Smooth muscle cell (in vitro differentiated cells): ENCODE measurements at regions not wholly inside any gene's neighbourhood (a gene's known extent, or its start where the extent isn't known, plus 50 kb on each side); places are given as distances from the start of the nearest gene placed in this dataset.

Experiments used
- DNase-seq: peaks from one replicate; lab custom pipeline; 2025; ENCODE audit not compliant: unreplicated experiment; lab: John Stamatoyannopoulos, UW
- H2AFZ ChIP-seq: fragments of 200-600 bp; sonication (generic); 2 replicates; pipeline ENCODE4 v1.6.0; 2016; ENCODE audit warnings: antibody characterized with exemption, low read depth, mild to moderate bottlenecking
- H3F3A ChIP-seq: fragments of 200-600 bp; sonication (generic); 2 replicates; pipeline ENCODE4 v1.6.0; 2017; ENCODE audit warnings: antibody characterized with exemption, low read depth
- H3K27ac ChIP-seq: fragments of 200-600 bp; sonication (generic); 2 replicates; pipeline ENCODE4 v1.5.1; 2016; ENCODE audit warnings: low read depth, mild to moderate bottlenecking
- H3K27me3 ChIP-seq: fragments of 200-600 bp; sonication (generic); 2 replicates; pipeline ENCODE4 v1.6.1; 2016; ENCODE audit warnings: low read depth, mild to moderate bottlenecking
- H3K36me3 ChIP-seq: fragments of 200-600 bp; sonication (generic); 2 replicates; pipeline ENCODE4 v1.5.1; 2016; ENCODE audit warnings: low read depth
- H3K4me1 ChIP-seq: fragments of 200-600 bp; sonication (generic); 2 replicates; pipeline ENCODE4 v1.5.1; 2016; ENCODE audit warnings: low read depth
- H3K4me2 ChIP-seq: fragments of 200-600 bp; sonication (generic); 2 replicates; pipeline ENCODE4 v1.6.0; 2016; ENCODE audit warnings: mild to moderate bottlenecking
- H3K4me3 ChIP-seq: fragments of 200-600 bp; sonication (generic); 2 replicates; pipeline ENCODE4 v1.5.1; 2016; ENCODE audit warnings: mild to moderate bottlenecking
- H3K79me2 ChIP-seq: fragments of 200-600 bp; sonication (generic); 2 replicates; pipeline ENCODE4 v1.6.0; 2016; ENCODE audit warnings: low read depth, mild to moderate bottlenecking
- H3K9ac ChIP-seq: fragments of 200-600 bp; sonication (generic); 2 replicates; pipeline ENCODE4 v1.6.0; 2016; ENCODE audit warnings: low read depth
- H3K9me3 ChIP-seq: fragments of 200-600 bp; sonication (generic); replicated peaks from 2 replicates; pipeline ENCODE4 v1.5.1; 2016; ENCODE audit warnings: low read depth
- H4K20me1 ChIP-seq: fragments of 200-600 bp; sonication (generic); 2 replicates; pipeline ENCODE4 v1.6.0; 2016; ENCODE audit warnings: low read depth
- WGBS: methylation state at CpG from one replicate; pipeline ENCODE4 v1.1.7; 2016; ENCODE audit warnings: low lambda C conversion rate; 5-methylcytosine and 5-hydroxymethylcytosine counted together
- TF ChIP-seq, protein P1 (sequence below): fragments of 200-600 bp; sonication (generic); IDR thresholded peaks from 2 replicates; pipeline ENCODE4 v1.5.1; 2017; ENCODE audit warnings: borderline replicate concordance, mild to moderate bottlenecking, antibody characterized with exemption; ENCODE audit not compliant: insufficient read depth, poor library complexity, severe bottlenecking

DNA sequence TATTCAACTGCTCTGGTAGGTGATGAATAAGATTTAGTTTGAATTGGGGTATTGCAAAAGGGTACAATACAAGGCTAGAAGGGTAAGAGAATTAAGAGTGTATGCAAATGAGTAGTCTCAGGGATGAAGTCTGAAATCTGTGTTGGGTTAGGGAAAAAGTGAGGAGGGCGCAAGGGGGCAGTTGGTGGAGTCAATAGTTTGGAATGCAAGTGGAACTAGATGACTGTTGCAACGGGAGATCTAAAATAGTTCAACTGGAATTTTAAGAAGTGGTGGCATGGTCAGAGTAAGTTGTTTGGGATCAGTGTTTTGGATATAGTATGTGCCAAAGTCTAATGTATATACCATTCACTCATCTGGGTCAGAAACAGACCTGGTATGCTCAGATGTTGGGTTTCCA is 329.6 kb downstream of the GJA1 start:
- no peak overlapping the region for H3K9ac ChIP-seq
- no peaks in the 10 kb centered on the region for H3F3A ChIP-seq
- WGBS, result 54% methylated on average over 2 of the region's 2 CpGs
- H3K4me3 ChIP-seq, result no peak overlapping the region
- no peak overlapping the region for H3K4me2 ChIP-seq
- no peak for DNase-seq
- H3K9me3 ChIP-seq, result no peaks in the 10 kb centered on the region
- no peaks in the 10 kb centered on the region for H3K27me3 ChIP-seq
- no peak overlapping the region for H3K27ac ChIP-seq
- H4K20me1 ChIP-seq, result no peaks in the 10 kb centered on the region
- no peaks in the 10 kb centered on the region for H3K79me2 ChIP-seq
- TF ChIP-seq, protein P1, sequence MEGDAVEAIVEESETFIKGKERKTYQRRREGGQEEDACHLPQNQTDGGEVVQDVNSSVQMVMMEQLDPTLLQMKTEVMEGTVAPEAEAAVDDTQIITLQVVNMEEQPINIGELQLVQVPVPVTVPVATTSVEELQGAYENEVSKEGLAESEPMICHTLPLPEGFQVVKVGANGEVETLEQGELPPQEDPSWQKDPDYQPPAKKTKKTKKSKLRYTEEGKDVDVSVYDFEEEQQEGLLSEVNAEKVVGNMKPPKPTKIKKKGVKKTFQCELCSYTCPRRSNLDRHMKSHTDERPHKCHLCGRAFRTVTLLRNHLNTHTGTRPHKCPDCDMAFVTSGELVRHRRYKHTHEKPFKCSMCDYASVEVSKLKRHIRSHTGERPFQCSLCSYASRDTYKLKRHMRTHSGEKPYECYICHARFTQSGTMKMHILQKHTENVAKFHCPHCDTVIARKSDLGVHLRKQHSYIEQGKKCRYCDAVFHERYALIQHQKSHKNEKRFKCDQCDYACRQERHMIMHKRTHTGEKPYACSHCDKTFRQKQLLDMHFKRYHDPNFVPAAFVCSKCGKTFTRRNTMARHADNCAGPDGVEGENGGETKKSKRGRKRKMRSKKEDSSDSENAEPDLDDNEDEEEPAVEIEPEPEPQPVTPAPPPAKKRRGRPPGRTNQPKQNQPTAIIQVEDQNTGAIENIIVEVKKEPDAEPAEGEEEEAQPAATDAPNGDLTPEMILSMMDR, result no peak
- no peak overlapping the region for H2AFZ ChIP-seq
- no peaks in the 10 kb centered on the region for H3K4me1 ChIP-seq
- no peaks in the 10 kb centered on the region for H3K36me3 ChIP-seq

- Histone ChIP-seq H3K4me1 (no peaks in the 10 kb centered on the region), H3K9me3 (no peaks in the 10 kb centered on the region), H3K27ac (no peak overlapping the region), H3K4me3 (no peak overlapping the region), H3K27me3 (no peaks in the 10 kb centered on the region), H3K9ac (no peak overlapping the region), H4K20me1 (no peaks in the 10 kb centered on the region), H3K79me2 (no peaks in the 10 kb centered on the region), H3K4me2 (no peak overlapping the region), H3F3A (no peaks in the 10 kb centered on the region), H2AFZ (peak overlapping the region; percentile 3), H3K36me3 (no peaks in the 10 kb centered on the region)
- TF ChIP-seq, protein P1, result no peak
- no peak for DNase-seq
- 84% methylated on average over 3 of the region's 3 CpGs for WGBS
Observed at GRCh38 chr6:121767211-121767610, 331.8 kb downstream of the GJA1 start.

GRCh38 chr6:121770943-121771342 is 335.5 kb downstream of the GJA1 start:
- H3F3A ChIP-seq, result no peaks in the 10 kb centered on the region
- H3K9me3 ChIP-seq, result no peaks in the 10 kb centered on the region
- DNase-seq, result no peak
- no peaks in the 10 kb centered on the region for H3K79me2 ChIP-seq
- TF ChIP-seq, protein P1, result no peak
- no peaks in the 10 kb centered on the region for H3K36me3 ChIP-seq
- H3K4me2 ChIP-seq, result no peak overlapping the region
- no peak overlapping the region for H3K9ac ChIP-seq
- H3K27ac ChIP-seq, result no peak overlapping the region
- H3K4me3 ChIP-seq, result no peak overlapping the region
- no peaks in the 10 kb centered on the region for H4K20me1 ChIP-seq
- no peaks in the 10 kb centered on the region for H3K4me1 ChIP-seq
- WGBS, result 92% methylated on average over 2 of the region's 2 CpGs
- H3K27me3 ChIP-seq, result no peaks in the 10 kb centered on the region
- H2AFZ ChIP-seq, result no peak overlapping the region

DNA sequence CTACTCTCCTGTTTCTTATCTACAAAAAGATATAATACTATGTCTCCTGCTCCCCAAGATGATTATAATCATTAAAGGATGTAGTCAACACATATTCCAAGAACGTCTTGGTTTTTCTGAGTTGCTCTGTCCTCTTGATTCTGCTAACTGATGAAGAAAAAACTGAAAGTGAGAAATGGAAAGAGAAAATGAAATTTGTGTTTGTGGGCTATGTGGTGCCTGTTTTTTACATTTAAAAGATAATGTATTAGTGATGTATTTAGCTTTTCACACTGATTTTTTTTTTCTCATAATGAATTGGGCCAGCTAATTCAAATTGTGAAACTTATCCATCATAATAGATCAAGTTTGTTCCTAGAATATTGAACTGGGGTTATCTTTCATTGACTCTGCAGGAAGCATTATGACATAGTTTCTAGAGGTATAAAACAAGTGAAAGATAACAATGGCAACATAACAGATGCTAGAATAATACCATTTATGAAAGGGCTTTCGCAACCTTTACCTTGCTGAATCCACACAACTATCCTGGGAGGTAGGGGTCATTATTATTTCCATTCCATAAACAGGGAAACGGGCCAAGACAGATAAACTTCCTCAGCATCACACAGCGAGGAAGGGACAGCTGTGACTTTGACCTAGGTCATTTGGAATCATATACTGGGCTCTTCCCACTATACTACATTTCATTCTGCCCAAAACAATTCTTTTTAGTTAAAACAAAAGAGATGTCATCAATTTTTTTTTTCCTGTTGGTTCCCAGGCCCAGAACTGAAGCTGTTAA is 336.7 kb downstream of the GJA1 start:
- H3K4me1 ChIP-seq, result no peaks in the 10 kb centered on the region
- no peaks in the 10 kb centered on the region for H3F3A ChIP-seq
- no peak overlapping the region for H3K4me2 ChIP-seq
- no peaks in the 10 kb centered on the region for H3K36me3 ChIP-seq
- no peaks in the 10 kb centered on the region for H3K79me2 ChIP-seq
- no peak overlapping the region for H3K27ac ChIP-seq
- H3K9ac ChIP-seq, result no peak overlapping the region
- H3K4me3 ChIP-seq, result no peak overlapping the region
- no peaks in the 10 kb centered on the region for H4K20me1 ChIP-seq
- 95% methylated on average over 4 of the region's 4 CpGs for WGBS
- no peaks in the 10 kb centered on the region for H3K9me3 ChIP-seq
- no peak overlapping the region for H2AFZ ChIP-seq
- TF ChIP-seq, protein P1, result no peak
- H3K27me3 ChIP-seq, result no peaks in the 10 kb centered on the region
- DNase-seq, result no peak
